IPS-NIHi7 (cell line): ENCODE measurements at regions not wholly inside any gene's neighbourhood (a gene's known extent, or its start where the extent isn't known, plus 50 kb on each side); places are given as distances from the start of the nearest gene placed in this dataset.

Experiments
- DNase-seq: peaks from one replicate; pipeline ENCODE4 v3.0.0; 2012; ENCODE audit warnings: mixed read lengths; ENCODE audit errors: extremely low spot score

GRCh38 chr1:29548091-29548490 is 311.8 kb downstream of the PTPRU start:
- no peak for DNase-seq

GRCh38 chr1:29547300-29547699 is 311.0 kb downstream of the PTPRU start:
- DNase-seq, result no peak

- no peak for DNase-seq
Measured at GRCh38 chr1:29546496-29546895, 310.2 kb downstream of the PTPRU start.

- no peak for DNase-seq
Measured at GRCh38 chr1:29544406-29544805, 308.1 kb downstream of the PTPRU start.

DNA sequence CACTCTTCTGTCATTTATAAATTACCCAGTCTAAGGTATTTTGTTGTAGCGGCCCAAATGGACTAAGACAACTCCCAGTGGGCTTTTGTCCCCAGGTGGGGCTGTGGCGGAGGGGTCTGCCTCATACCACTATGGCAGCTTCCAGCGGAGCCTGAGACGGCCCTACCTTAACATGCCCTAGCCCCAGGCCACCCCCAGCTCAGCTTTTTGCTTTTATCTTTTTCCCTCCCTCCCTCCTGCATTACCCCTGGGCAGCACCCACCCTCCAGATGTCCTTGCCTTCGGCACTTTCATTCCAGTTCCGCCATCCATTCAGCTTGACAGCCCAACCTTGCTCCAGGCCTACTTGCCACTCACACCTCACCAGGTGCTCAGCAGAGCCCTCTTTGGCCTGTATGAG is 307.3 kb downstream of the PTPRU start:
- no peak for DNase-seq

- no peak for DNase-seq
Measured at GRCh38 chr1:29542548-29542947, 306.2 kb downstream of the PTPRU start.

GRCh38 chr1:29541631-29542030 is 305.3 kb downstream of the PTPRU start:
- DNase-seq, result no peak

- no peak for DNase-seq
Measured at GRCh38 chr1:29540801-29541357, 304.6 kb downstream of the PTPRU start.

DNA sequence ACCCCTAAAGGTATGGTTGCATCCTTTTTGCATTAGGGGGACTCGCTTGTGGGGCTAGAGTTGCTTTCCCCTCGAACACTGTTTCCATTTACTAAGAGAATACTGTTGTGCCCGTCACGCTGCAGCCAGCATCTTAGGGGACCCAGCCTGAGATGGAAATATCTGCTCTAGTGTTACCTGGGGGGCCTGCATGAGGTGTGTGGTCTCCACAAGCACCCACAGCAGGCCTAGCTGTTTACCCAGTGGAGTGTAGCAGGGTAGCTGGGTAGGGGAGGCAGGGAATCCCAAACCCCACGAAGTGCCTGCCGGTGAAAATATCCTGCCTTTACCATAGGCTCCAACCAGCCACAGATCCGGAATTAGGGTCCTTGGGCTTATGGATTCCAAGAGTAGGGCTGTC is 303.6 kb downstream of the PTPRU start:
- DNase-seq, result no peak

DNA sequence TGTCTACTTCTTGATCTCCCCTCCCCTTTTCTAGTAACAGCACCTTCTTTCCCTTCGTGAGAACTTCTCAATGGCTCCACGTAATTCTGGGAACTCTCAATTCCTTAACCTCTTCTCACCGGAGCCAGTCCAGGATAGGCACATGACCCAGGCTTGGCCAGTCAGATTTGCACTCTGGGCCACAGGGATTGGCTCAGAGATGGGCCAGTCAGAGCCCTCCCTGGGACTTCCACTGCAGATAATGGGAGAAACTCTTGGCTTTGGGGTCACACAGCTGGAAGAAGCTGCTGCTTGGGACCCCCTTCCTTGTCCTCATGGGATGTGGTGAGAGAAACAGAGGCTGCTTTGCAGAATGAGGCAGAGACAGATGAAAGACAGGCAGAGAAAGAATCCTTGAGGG is 302.3 kb downstream of the PTPRU start:
- no peak for DNase-seq

DNA sequence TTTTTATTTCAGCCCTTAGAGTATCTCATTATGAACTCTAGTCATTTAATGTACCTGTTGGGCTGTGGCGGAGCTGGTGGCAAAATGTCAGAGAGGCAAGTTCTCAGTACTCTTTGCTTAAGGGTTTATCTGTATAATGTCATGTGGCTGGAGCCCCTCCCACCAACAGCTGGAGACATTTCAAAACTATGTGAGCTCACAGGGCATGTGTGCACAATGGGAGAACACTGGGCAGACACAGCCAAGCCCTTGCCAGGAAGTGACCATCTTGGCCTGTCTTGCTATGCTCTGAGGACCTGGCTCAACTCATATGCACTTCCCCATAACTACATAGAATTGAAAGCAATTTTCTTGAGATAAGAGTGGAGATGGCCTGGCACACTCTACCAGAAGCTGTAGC is 296.4 kb downstream of the PTPRU start:
- no peak for DNase-seq

GRCh38 chr1:29532285-29532684 is 296.0 kb downstream of the PTPRU start:
- no peak for DNase-seq

DNA sequence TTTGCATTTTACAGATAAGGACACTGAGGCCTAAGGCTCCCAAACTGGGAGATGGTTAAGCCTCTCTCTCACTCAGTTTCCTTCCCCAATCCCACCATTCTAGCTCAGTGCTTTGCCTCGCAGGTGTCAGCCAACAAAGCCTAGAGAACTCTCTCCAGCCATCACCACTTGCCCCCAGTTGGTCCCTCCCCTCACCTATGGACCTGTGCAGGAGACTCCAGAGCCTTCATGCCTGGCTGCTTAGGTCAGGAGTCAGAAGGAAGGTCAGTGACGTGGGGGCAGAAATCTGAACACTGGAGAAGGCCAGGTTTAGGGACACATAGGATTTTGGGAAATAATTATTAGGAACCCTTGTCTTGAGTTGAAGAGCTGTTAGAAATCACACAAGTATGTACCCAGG is 295.3 kb downstream of the PTPRU start:
- DNase-seq, result no peak

GRCh38 chr1:29529677-29530278 is 293.5 kb downstream of the PTPRU start:
- DNase-seq, result no peak

- DNase-seq, result no peak
Measured at GRCh38 chr1:29527314-29528004, 291.1 kb downstream of the PTPRU start.

DNA sequence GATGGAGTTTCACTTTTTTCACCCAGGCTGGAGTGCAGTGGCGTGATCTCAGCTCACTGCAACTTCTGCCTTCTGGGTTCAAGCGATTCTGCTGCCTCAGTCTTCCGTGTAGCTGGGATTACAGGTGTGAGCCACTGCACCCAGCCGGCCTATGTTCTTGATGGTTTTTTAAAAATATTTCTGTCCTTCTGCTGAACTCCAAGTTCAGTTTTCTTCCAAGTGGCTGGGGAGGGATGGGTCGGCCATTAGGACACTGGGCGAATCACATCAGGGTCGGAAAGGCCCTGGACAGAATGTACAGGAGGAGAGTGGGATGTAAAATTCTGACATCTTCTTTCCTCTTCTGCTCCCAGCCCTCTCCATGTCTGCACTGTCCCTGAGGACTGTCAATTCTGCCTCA is 289.6 kb downstream of the PTPRU start:
- no peak for DNase-seq

- no peak for DNase-seq
Measured at GRCh38 chr1:29524285-29525065, 288.2 kb downstream of the PTPRU start.

- no peak for DNase-seq
Measured at GRCh38 chr1:29523576-29523975, 287.3 kb downstream of the PTPRU start.

- no peak for DNase-seq
Measured at GRCh38 chr1:29523136-29523535, 286.8 kb downstream of the PTPRU start.

- DNase-seq, result no peak
Measured at GRCh38 chr1:29521811-29522580, 285.7 kb downstream of the PTPRU start.

- DNase-seq, result no peak
Measured at GRCh38 chr1:29521438-29521715, 285.1 kb downstream of the PTPRU start.
